ENCODE measurements at regions not wholly inside any gene's neighbourhood (a gene's known extent, or its start where the extent isn't known, plus 50 kb on each side); places are given as distances from the start of the nearest gene placed in this dataset.

DNA sequence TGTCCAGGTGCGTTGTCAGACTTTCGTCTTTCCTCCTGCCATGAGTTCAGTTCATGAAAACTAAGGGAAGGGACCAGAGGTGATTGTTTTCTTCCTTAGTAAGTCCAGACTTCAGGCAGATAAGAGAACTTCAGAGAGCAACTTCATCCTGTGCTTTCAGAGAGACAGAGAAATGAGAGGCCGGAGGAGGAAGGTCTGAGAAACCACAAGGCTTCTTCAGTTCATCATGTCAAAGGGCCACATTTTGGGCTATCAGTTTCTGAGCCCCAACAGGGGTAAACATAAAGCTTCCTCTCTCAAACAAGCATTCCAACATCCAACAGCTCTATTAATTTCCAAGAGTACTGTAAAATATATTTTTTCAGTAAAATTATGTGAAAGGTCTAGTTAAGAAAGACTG, 668.4 kb upstream of the NRP1 start:
- BruUV-seq (replicated peaks) = no TSS peak
- Histone ChIP-seq H3K9me3 (no peaks in the 10 kb centered on the region), H3K27me3 (replicated peaks; ENCODE audit: control insufficient read depth, insufficient read depth, low read length) (no peaks in the 10 kb centered on the region), H3K4me1 (peaks cover 16% of the 10 kb centered on the region), H3K4me3 (ENCODE audit: low read depth, low read length) (no peak overlapping the region), H3K36me3 (ENCODE audit: control insufficient read depth, insufficient read depth, low read length) (no peaks in the 10 kb centered on the region)
- Mint-ChIP-seq H3K36me3 (ENCODE audit: insufficient read depth, unreplicated experiment) (no peaks in the 10 kb centered on the region), H3K4me3 (ENCODE audit: unreplicated experiment) (no peak overlapping the region), H3K9me3 (ENCODE audit: unreplicated experiment) (peaks cover 7% of the 10 kb centered on the region), H3K27ac (ENCODE audit: unreplicated experiment) (no peak overlapping the region), H3K27me3 (ENCODE audit: insufficient read depth, unreplicated experiment) (no peaks in the 10 kb centered on the region), H3K4me1 (ENCODE audit: low read depth, unreplicated experiment) (peaks cover 19% of the 10 kb centered on the region)
- ChIA-PET CTCF (no interaction called here), POLR2A (no interaction called here)
- intact Hi-C loops (cut with micrococcal nuclease; ENCODE audit: unreplicated experiment) = loop anchor here (5.0 kb wide), 1 partner anchor 51 kb away; no protein-coding TSS in a partner anchor
- TF ChIP-seq, protein P1, sequence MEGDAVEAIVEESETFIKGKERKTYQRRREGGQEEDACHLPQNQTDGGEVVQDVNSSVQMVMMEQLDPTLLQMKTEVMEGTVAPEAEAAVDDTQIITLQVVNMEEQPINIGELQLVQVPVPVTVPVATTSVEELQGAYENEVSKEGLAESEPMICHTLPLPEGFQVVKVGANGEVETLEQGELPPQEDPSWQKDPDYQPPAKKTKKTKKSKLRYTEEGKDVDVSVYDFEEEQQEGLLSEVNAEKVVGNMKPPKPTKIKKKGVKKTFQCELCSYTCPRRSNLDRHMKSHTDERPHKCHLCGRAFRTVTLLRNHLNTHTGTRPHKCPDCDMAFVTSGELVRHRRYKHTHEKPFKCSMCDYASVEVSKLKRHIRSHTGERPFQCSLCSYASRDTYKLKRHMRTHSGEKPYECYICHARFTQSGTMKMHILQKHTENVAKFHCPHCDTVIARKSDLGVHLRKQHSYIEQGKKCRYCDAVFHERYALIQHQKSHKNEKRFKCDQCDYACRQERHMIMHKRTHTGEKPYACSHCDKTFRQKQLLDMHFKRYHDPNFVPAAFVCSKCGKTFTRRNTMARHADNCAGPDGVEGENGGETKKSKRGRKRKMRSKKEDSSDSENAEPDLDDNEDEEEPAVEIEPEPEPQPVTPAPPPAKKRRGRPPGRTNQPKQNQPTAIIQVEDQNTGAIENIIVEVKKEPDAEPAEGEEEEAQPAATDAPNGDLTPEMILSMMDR (IDR thresholded peaks at IDR 0.05; ENCODE audit: insufficient read depth in 1 of 2, low read depth in 1 of 2, low read length in 1 of 2, severe bottlenecking in 1 of 2, unreplicated experiment in 1 of 2) = no peak
- no peak for DNase-seq

DNA sequence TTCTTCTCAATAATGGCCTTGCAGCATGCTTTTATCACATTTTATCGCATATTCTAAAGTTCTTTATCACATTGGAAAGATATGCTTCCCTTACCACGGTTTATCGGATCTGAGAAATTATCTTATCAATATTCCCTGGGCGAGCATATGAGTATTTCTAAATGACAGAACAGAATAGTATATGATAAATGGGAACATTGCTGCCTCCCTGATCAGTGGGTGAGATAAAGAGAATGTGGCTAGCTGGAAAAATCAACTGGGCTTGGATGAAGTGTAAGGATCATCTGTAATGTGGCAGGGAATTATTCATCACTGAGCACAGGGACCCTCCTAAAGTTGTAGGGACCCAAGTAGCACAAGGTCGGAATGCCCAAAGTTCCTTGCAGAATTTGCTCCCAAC, 667.4 kb upstream of the NRP1 start:
- no peaks in the 10 kb centered on the region for H3K9me3 ChIP-seq
- no peaks in the 10 kb centered on the region for H3K36me3 Mint-ChIP-seq (ENCODE audit: insufficient read depth, unreplicated experiment)
- no TSS peak for BruUV-seq (replicated peaks)
- H3K36me3 ChIP-seq (ENCODE audit: control insufficient read depth, insufficient read depth, low read length) = no peaks in the 10 kb centered on the region
- peaks cover 14% of the 10 kb centered on the region for H3K4me1 ChIP-seq
- no peak overlapping the region for H3K4me3 Mint-ChIP-seq (ENCODE audit: unreplicated experiment)
- no peaks in the 10 kb centered on the region for H3K27me3 ChIP-seq (replicated peaks; ENCODE audit: control insufficient read depth, insufficient read depth, low read length)
- H3K27ac Mint-ChIP-seq (ENCODE audit: unreplicated experiment) = no peak overlapping the region
- H3K9me3 Mint-ChIP-seq (ENCODE audit: unreplicated experiment) = peaks cover 7% of the 10 kb centered on the region
- no peaks in the 10 kb centered on the region for H3K27me3 Mint-ChIP-seq (ENCODE audit: insufficient read depth, unreplicated experiment)
- DNase-seq = no peak
- ChIA-PET CTCF (interaction anchor here (0.7 kb wide), 1 partner anchor 14 kb away, joined by 3 read pairs; no protein-coding TSS in a partner anchor), POLR2A (no interaction called here)
- intact Hi-C loops (cut with micrococcal nuclease; ENCODE audit: unreplicated experiment) = loop anchor here (5.0 kb wide), 1 partner anchor 50 kb away; no protein-coding TSS in a partner anchor
- TF ChIP-seq, protein P1 (IDR thresholded peaks at IDR 0.05; ENCODE audit: insufficient read depth in 1 of 2, low read depth in 1 of 2, low read length in 1 of 2, severe bottlenecking in 1 of 2, unreplicated experiment in 1 of 2) = no peak
- H3K4me1 Mint-ChIP-seq (ENCODE audit: low read depth, unreplicated experiment) = peaks cover 19% of the 10 kb centered on the region
- H3K4me3 ChIP-seq (ENCODE audit: low read depth, low read length) = no peak overlapping the region

DNA sequence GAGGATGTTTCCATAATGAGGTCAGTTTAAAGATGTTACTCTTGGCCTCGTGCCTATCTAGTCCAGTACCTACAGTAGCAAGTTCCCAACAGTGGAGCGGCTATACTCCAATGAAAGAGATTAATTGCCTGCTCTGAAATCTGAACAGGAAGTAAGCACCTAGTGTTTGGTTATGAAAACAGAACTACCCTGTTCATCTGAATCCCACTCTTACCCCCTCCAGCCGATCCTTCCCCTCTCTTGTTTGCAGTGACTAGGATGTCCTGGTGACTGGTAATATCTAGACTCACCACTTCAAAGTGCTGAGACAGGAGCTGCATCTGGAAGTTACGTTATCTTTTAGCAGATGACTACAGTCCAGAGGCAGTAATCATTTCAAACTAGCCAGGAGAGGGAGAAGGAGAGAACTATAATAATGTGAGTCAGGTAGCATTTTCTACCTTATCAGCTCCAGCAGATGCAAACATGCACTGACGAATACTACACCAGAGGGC, 666.7 kb upstream of the NRP1 start:
- H3K27me3 ChIP-seq (replicated peaks; ENCODE audit: control insufficient read depth, insufficient read depth, low read length) = no peaks in the 10 kb centered on the region
- H3K4me1 ChIP-seq = peaks cover 12% of the 10 kb centered on the region
- H3K27me3 Mint-ChIP-seq (ENCODE audit: insufficient read depth, unreplicated experiment) = no peaks in the 10 kb centered on the region
- no peaks in the 10 kb centered on the region for H3K36me3 Mint-ChIP-seq (ENCODE audit: insufficient read depth, unreplicated experiment)
- H3K4me3 ChIP-seq (ENCODE audit: low read depth, low read length) = no peak overlapping the region
- TF ChIP-seq, protein P1 (IDR thresholded peaks at IDR 0.05; ENCODE audit: insufficient read depth in 1 of 2, low read depth in 1 of 2, low read length in 1 of 2, severe bottlenecking in 1 of 2, unreplicated experiment in 1 of 2) = no peak
- H3K9me3 ChIP-seq = no peaks in the 10 kb centered on the region
- BruUV-seq (replicated peaks) = no TSS peak
- peaks cover 7% of the 10 kb centered on the region for H3K9me3 Mint-ChIP-seq (ENCODE audit: unreplicated experiment)
- ChIA-PET CTCF (interaction anchor here (0.7 kb wide), 1 partner anchor 14 kb away, joined by 3 read pairs; no protein-coding TSS in a partner anchor), POLR2A (interaction anchor here (0.5 kb wide), 1 partner anchor 1108 kb away, joined by 3 read pairs; no protein-coding TSS in a partner anchor)
- H3K4me1 Mint-ChIP-seq (ENCODE audit: low read depth, unreplicated experiment) = peaks cover 19% of the 10 kb centered on the region
- peak in 1 of 2 experiments; percentile 16 for DNase-seq
- intact Hi-C loops (cut with micrococcal nuclease; ENCODE audit: unreplicated experiment) = loop anchor here (5.0 kb wide), 1 partner anchor 49 kb away; no protein-coding TSS in a partner anchor
- H3K27ac Mint-ChIP-seq (ENCODE audit: unreplicated experiment) = no peak overlapping the region
- H3K4me3 Mint-ChIP-seq (ENCODE audit: unreplicated experiment) = no peak overlapping the region
- H3K36me3 ChIP-seq (ENCODE audit: control insufficient read depth, insufficient read depth, low read length) = no peaks in the 10 kb centered on the region

All from Caco-2 (cell line).